HEK293 (cell line): ENCODE measurements at regions not wholly inside any gene's neighbourhood (a gene's known extent, or its start where the extent isn't known, plus 50 kb on each side); places are given as distances from the start of the nearest gene placed in this dataset.

ENCODE experiments used
- ATF2 ChIP-seq: fragments of 450-650 bp; formaldehyde crosslinking; IDR thresholded peaks from 2 replicates; pipeline ENCODE4 v1.5.1; 2016; ENCODE audit warnings: missing biosample characterization, missing genetic modification characterization, low read depth
- CTCF ChIP-seq: fragments of 450-650 bp; formaldehyde crosslinking; IDR thresholded peaks from 2 replicates; pipeline ENCODE4 v1.5.1; 2016; ENCODE audit warnings: missing biosample characterization, missing genetic modification characterization
- PRDM10 ChIP-seq: fragments of 450-650 bp; formaldehyde crosslinking; IDR thresholded peaks from 2 replicates; pipeline ENCODE4 v1.5.1; 2016; ENCODE audit warnings: missing biosample characterization, missing genetic modification characterization
- SCRT2 ChIP-seq: fragments of 450-650 bp; formaldehyde crosslinking; IDR thresholded peaks from 2 replicates; pipeline ENCODE4 v1.5.1; 2016; ENCODE audit warnings: missing biosample characterization, missing genetic modification characterization
- SETDB1 ChIP-seq: IDR thresholded peaks from one replicate; pipeline ENCODE4 v1.6.1; 2017; ENCODE audit warnings: mild to moderate bottlenecking, low read length, moderate library complexity, mixed read lengths; ENCODE audit not compliant: insufficient read length
- YY1 ChIP-seq: fragments of 450-650 bp; formaldehyde crosslinking; IDR thresholded peaks from 2 replicates; pipeline ENCODE4 v1.5.1; 2018; ENCODE audit warnings: missing biosample characterization, missing genetic modification characterization
- ZNF350 ChIP-seq: fragments of 450-650 bp; formaldehyde crosslinking; IDR thresholded peaks from 2 replicates; pipeline ENCODE4 v1.5.0; 2017; ENCODE audit warnings: missing biosample characterization, mild to moderate bottlenecking, missing genetic modification characterization
- ZNF785 ChIP-seq: fragments of 450-650 bp; formaldehyde crosslinking; IDR thresholded peaks from 2 replicates; pipeline ENCODE4 v1.5.1; 2016; ENCODE audit warnings: missing biosample characterization, missing genetic modification characterization
- ZNF791 ChIP-seq: fragments of 450-650 bp; formaldehyde crosslinking; IDR thresholded peaks from 2 replicates; pipeline ENCODE4 v1.5.1; 2016; ENCODE audit warnings: missing biosample characterization, missing genetic modification characterization

GRCh38 chr14:53788566-53788965, 168.1 kb downstream of the BMP4 start:
- no peak for TF ChIP-seq CTCF (tag by site-specific recombination)
- no peak for TF ChIP-seq YY1
- TF ChIP-seq PRDM10, result no peak
- TF ChIP-seq ATF2, result no peak
- TF ChIP-seq SETDB1, result no peak
- TF ChIP-seq ZNF350 (tag by site-specific recombination), result no peak
- no peak for TF ChIP-seq SCRT2 (tag by site-specific recombination)
- no peak for TF ChIP-seq ZNF791 (tag by site-specific recombination)
- no peak for TF ChIP-seq ZNF785
